ENCODE measurements at regions not wholly inside any gene's neighbourhood (a gene's known extent, or its start where the extent isn't known, plus 50 kb on each side); places are given as distances from the start of the nearest gene placed in this dataset.

DNA sequence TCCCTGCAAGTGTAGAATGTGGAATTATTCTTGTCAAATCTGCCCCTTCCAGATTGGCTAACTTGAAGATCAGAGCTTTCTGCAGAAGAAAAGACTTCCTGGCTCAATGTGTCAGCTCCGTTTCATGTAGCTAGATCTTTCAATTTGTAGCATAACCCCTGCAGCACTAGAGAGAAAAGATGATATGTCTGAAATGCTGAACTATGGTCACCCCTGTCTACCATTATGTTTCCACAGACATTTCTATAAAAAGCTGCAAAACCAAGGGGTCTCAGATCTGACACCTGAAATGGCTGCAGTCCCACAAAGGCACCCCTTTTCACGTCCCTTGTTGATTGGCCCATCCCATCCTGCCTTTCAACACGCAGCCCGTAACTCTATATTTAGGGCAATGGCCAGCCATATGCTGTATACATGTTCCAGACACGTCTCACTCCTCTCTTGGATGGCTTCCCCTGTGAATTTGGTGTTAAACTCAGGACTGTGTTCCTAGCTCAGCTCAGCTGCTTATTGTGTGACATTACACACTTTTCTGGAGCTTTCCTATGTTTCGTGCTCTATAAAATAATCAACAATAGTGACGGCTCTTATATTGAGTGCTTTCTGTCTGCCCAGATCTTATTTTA lies 648.6 kb upstream of the CELF2 start:
- TF ChIP-seq, protein P1, sequence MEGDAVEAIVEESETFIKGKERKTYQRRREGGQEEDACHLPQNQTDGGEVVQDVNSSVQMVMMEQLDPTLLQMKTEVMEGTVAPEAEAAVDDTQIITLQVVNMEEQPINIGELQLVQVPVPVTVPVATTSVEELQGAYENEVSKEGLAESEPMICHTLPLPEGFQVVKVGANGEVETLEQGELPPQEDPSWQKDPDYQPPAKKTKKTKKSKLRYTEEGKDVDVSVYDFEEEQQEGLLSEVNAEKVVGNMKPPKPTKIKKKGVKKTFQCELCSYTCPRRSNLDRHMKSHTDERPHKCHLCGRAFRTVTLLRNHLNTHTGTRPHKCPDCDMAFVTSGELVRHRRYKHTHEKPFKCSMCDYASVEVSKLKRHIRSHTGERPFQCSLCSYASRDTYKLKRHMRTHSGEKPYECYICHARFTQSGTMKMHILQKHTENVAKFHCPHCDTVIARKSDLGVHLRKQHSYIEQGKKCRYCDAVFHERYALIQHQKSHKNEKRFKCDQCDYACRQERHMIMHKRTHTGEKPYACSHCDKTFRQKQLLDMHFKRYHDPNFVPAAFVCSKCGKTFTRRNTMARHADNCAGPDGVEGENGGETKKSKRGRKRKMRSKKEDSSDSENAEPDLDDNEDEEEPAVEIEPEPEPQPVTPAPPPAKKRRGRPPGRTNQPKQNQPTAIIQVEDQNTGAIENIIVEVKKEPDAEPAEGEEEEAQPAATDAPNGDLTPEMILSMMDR (IDR thresholded peaks at IDR 0.05) = no peak
- TF ChIP-seq POLR2A (IDR thresholded peaks at IDR 0.05) = no peak
